Right lobe of liver (tissue), 6 donors: ENCODE measurements at regions not wholly inside any gene's neighbourhood (a gene's known extent, or its start where the extent isn't known, plus 50 kb on each side); places are given as distances from the start of the nearest gene placed in this dataset.

ENCODE experiments used
- ATAC-seq, 4 donors: fragments of 200-7000 bp; cut with Tn5 transposase; one replicate each; pipeline ENCODE4 v1.9.1; 2020; ENCODE audit warnings: mild to moderate bottlenecking in 4 of 4, moderate library complexity in 4 of 4
- DNase-seq, 3 donors: peaks; one replicate each; pipeline ENCODE4 v3.0.0-alpha.2; 2020
- H3K27ac ChIP-seq, 3 donors: fragments of 200-600 bp; one replicate each; pipeline ENCODE4 v1.8.0; 2022
- H3K27me3 ChIP-seq, 2 donors: fragments of 200-600 bp; one replicate each; pipeline ENCODE4 v1.8.0; 2022
- H3K36me3 ChIP-seq, 4 donors: fragments of 200-600 bp; sonication (generic) in 1 of 4; one replicate each; pipeline versions ENCODE4 v1.5.1 to v1.8.0; 2017 to 2022; ENCODE audit warnings: control low read depth in 1 of 4
- H3K4me1 ChIP-seq, 4 donors: fragments of 200-600 bp; sonication (generic) in 1 of 4; one replicate each; pipeline versions ENCODE4 v1.5.1 to v1.8.0; 2017 to 2022; ENCODE audit warnings: control low read depth in 1 of 4
- H3K4me3 ChIP-seq, 3 donors: fragments of 200-600 bp; one replicate each; pipeline ENCODE4 v1.8.0; 2022
- H3K9me3 ChIP-seq, 4 donors: fragments of 200-600 bp; sonication (generic) in 1 of 4; one replicate each; pipeline versions ENCODE4 v1.5.1 to v1.8.0; 2017 to 2022; ENCODE audit warnings: control low read depth in 1 of 4
- POLR2A ChIP-seq: fragments of 450-650 bp; IDR thresholded peaks from one replicate; pipeline ENCODE4 v1.6.1; 2017; ENCODE audit warnings: antibody characterized with exemption, mild to moderate bottlenecking
- WGBS: methylation state at CpG from one replicate; pipeline ENCODE4 v1.1.6; 2018; ENCODE audit warnings: low coverage, low lambda C conversion rate; ENCODE audit not compliant: insufficient coverage; ENCODE audit errors: missing lambda C conversion rate; 5-methylcytosine and 5-hydroxymethylcytosine counted together
- intact Hi-C, 2 donors: fragments of 100-400 bp; cut with DNase I; formaldehyde crosslinking; loops; one replicate each; pipeline versions ENCODE4 v1.11.2 to v1.14.1; 2022
- TF ChIP-seq, protein P1 (sequence below), 4 donors: fragments of 200-600 bp in 3 of 4; fragments of 450-650 bp in 1 of 4; IDR thresholded peaks; one replicate each; pipeline versions ENCODE4 v1.5.1 to v1.8.0; 2016 to 2022; ENCODE audit warnings: antibody characterized with exemption in 4 of 4, mild to moderate bottlenecking in 2 of 4
- donor health status: DM: no; HTN: yes; CAD: no.
- donor health status: DM: no; HTN: no; CAD: no.
- donor health status: DM: no; HTN: no; CAD: no.
- donor health status: DM: no; HTN: yes; CAD: no.
- donor health status: DM: no; HTN: yes; CAD: no.

DNA sequence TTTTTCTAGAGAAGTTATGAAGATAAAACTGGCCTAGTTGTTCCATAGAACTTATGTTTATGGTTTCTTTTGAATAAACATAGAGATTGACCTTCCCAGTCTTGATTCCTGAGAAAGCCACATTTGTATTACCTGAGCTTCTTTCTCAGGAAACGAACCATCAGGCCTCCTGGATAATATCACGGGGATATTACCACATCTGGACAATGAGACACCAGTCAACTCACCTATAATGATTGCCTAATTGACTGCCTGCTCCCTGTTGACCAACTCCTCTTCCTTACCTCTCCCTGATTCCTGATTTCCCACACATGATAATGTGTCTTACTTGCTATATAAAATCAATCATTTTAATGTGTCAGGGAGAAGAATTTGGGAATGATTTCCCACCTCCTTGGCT, 822.7 kb downstream of the LRFN5 start:
- H3K9me3 ChIP-seq = no peaks in the 10 kb centered on the region
- H3K4me3 ChIP-seq = no peak overlapping the region
- DNase-seq = no peak
- H3K36me3 ChIP-seq = no peaks in the 10 kb centered on the region
- H3K27me3 ChIP-seq = no peaks in the 10 kb centered on the region
- TF ChIP-seq, protein P1, sequence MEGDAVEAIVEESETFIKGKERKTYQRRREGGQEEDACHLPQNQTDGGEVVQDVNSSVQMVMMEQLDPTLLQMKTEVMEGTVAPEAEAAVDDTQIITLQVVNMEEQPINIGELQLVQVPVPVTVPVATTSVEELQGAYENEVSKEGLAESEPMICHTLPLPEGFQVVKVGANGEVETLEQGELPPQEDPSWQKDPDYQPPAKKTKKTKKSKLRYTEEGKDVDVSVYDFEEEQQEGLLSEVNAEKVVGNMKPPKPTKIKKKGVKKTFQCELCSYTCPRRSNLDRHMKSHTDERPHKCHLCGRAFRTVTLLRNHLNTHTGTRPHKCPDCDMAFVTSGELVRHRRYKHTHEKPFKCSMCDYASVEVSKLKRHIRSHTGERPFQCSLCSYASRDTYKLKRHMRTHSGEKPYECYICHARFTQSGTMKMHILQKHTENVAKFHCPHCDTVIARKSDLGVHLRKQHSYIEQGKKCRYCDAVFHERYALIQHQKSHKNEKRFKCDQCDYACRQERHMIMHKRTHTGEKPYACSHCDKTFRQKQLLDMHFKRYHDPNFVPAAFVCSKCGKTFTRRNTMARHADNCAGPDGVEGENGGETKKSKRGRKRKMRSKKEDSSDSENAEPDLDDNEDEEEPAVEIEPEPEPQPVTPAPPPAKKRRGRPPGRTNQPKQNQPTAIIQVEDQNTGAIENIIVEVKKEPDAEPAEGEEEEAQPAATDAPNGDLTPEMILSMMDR (IDR thresholded peaks at IDR 0.05) = no peak
- no peak for TF ChIP-seq POLR2A
- WGBS = 17% methylated on average over 2 of the region's 2 CpGs
- no peaks in the 10 kb centered on the region for H3K4me1 ChIP-seq
- intact Hi-C loops = no loop called here
- no peak overlapping the region for H3K27ac ChIP-seq
- no peak for ATAC-seq

DNA sequence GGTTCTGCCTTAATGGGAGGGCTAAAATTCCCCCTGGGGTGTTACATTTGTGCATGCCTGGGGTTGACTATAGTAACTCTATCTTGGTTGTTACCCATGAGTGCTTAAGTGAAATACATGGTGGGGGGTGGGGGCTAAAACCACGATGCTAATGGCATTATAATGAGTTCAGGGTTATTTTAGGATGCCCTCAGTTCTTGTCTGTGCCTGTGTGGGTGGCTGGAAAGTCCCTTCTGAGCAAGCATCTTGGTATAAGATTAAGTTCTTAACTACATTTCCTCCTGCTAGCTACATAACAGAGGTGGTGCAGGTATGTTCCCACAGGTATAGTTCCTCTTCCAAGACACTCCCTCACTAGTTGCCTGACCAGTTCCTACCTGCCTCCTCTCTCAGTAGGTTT, 822.3 kb downstream of the LRFN5 start:
- Histone ChIP-seq H3K4me1 (no peaks in the 10 kb centered on the region), H3K27ac (no peak overlapping the region), H3K4me3 (no peak overlapping the region), H3K27me3 (no peaks in the 10 kb centered on the region), H3K9me3 (no peaks in the 10 kb centered on the region), H3K36me3 (no peaks in the 10 kb centered on the region)
- ATAC-seq = no peak
- TF ChIP-seq, protein P1 (IDR thresholded peaks at IDR 0.05) = no peak
- no peak for TF ChIP-seq POLR2A
- WGBS = 7% methylated on average over 1 of the region's 1 CpG
- intact Hi-C loops = no loop called here
- no peak for DNase-seq

- TF ChIP-seq POLR2A = no peak
- TF ChIP-seq, protein P1 (IDR thresholded peaks at IDR 0.05) = no peak
- no peak overlapping the region for H3K4me3 ChIP-seq
- no peaks in the 10 kb centered on the region for H3K36me3 ChIP-seq
- intact Hi-C loops = no loop called here
- no peaks in the 10 kb centered on the region for H3K27me3 ChIP-seq
- ATAC-seq (no peak), DNase-seq (no peak)
- no peak overlapping the region for H3K27ac ChIP-seq
- H3K4me1 ChIP-seq = no peaks in the 10 kb centered on the region
- no peaks in the 10 kb centered on the region for H3K9me3 ChIP-seq
Observed at GRCh38 chr14:42424501-42424900, 817.8 kb downstream of the LRFN5 start.

GRCh38 chr14:42421377-42422078, 814.9 kb downstream of the LRFN5 start:
- Histone ChIP-seq H3K9me3 (no peaks in the 10 kb centered on the region), H3K36me3 (no peaks in the 10 kb centered on the region), H3K4me3 (no peak overlapping the region), H3K27ac (no peak overlapping the region), H3K27me3 (no peaks in the 10 kb centered on the region), H3K4me1 (no peaks in the 10 kb centered on the region)
- TF ChIP-seq, protein P1 (IDR thresholded peaks at IDR 0.05) = no peak
- TF ChIP-seq POLR2A = no peak
- ATAC-seq = no peak
- intact Hi-C loops = no loop called here
- WGBS = 63% methylated on average over 4 of the region's 4 CpGs
- DNase-seq = no peak

DNA sequence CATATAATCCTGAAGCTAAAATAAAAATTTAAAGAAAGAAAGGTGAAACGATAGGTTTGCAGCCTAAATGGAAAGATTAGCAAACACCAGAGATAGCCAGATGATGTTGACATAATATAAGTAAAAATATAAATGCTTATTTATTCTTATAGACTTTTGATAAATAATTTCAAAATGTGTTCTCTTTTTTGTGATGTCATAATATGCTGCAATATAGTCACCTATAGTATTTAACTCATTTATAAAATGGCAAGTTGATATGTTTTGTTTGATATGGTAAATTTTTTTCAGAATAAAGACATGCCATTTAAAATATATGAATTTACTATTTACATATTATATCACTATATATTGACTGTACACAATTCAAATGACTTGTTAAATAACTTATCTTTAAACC, 813.4 kb downstream of the LRFN5 start:
- no peak for DNase-seq
- TF ChIP-seq, protein P1 (IDR thresholded peaks at IDR 0.05) = no peak
- no peak for TF ChIP-seq POLR2A
- intact Hi-C loops = no loop called here
- no peaks in the 10 kb centered on the region for H3K9me3 ChIP-seq
- 43% methylated on average over 1 of the region's 1 CpG for WGBS
- no peaks in the 10 kb centered on the region for H3K27me3 ChIP-seq
- ATAC-seq = no peak
- H3K36me3 ChIP-seq = no peaks in the 10 kb centered on the region
- no peak overlapping the region for H3K27ac ChIP-seq
- H3K4me3 ChIP-seq = no peak overlapping the region
- H3K4me1 ChIP-seq = no peaks in the 10 kb centered on the region
